SK-N-SH treated with all-trans-retinoic acid at 6 μM for 48 hours (cell line): ENCODE measurements at regions not wholly inside any gene's neighbourhood (a gene's known extent, or its start where the extent isn't known, plus 50 kb on each side); places are given as distances from the start of the nearest gene placed in this dataset.
A peak's percentile ranks its signal among the peaks of the same experiment; 100 is the strongest.

Experiments
- ATAC-seq: fragments of 200-7000 bp; cut with Tn5 transposase; 3 replicates; pipeline ENCODE4 v1.9.1; 2020; ENCODE audit warnings: mild to moderate bottlenecking, moderate library complexity
- ARNTL ChIP-seq: fragments of 450-650 bp; formaldehyde crosslinking; IDR thresholded peaks from 2 replicates; pipeline ENCODE4 v1.5.0; 2020; ENCODE audit warnings: low read depth, mild to moderate bottlenecking, moderate library complexity, borderline replicate concordance
- BACH2 ChIP-seq: fragments of 250-450 bp; sonication (Bioruptor Pico); IDR thresholded peaks from 2 replicates; pipeline ENCODE4 v1.9.0; 2021; ENCODE audit warnings: mild to moderate bottlenecking, borderline replicate concordance
- CSDC2 ChIP-seq: fragments of 250-450 bp; sonication (Bioruptor Pico); IDR thresholded peaks from 2 replicates; pipeline ENCODE4 v1.5.0; 2020; ENCODE audit warnings: mild to moderate bottlenecking, moderate library complexity
- CSRNP3 ChIP-seq: fragments of 250-450 bp; sonication (Bioruptor Pico); IDR thresholded peaks from 2 replicates; pipeline ENCODE4 v1.5.1; 2021; ENCODE audit warnings: mild to moderate bottlenecking, moderate library complexity
- ESRRG ChIP-seq: fragments of 250-450 bp; sonication (Bioruptor Pico); IDR thresholded peaks from 2 replicates; pipeline ENCODE4 v1.6.1; 2021; ENCODE audit warnings: mild to moderate bottlenecking
- GLIS3 ChIP-seq: fragments of 250-450 bp; sonication (Bioruptor Pico); IDR thresholded peaks from 2 replicates; pipeline ENCODE4 v1.5.0; 2020; ENCODE audit warnings: mild to moderate bottlenecking, moderate library complexity
- ISL1 ChIP-seq: fragments of 250-450 bp; sonication (Bioruptor Pico); IDR thresholded peaks from 2 replicates; pipeline ENCODE4 v2.1.2; 2022; ENCODE audit warnings: mild to moderate bottlenecking, moderate library complexity
- OSR1 ChIP-seq: fragments of 250-450 bp; sonication (Bioruptor Pico); IDR thresholded peaks from 2 replicates; pipeline ENCODE4 v1.8.0; 2022; ENCODE audit warnings: moderate library complexity, mild to moderate bottlenecking, inconsistent platforms
- POU6F1 ChIP-seq: fragments of 250-450 bp; sonication (Bioruptor Pico); IDR thresholded peaks from 2 replicates; pipeline ENCODE4 v1.8.0; 2021; ENCODE audit warnings: low read depth, mild to moderate bottlenecking, moderate library complexity, borderline replicate concordance
- PPARA ChIP-seq: fragments of 250-450 bp; sonication (Bioruptor Pico); IDR thresholded peaks from 2 replicates; pipeline ENCODE4 v1.5.0; 2020; ENCODE audit warnings: mild to moderate bottlenecking, borderline replicate concordance
- RARB ChIP-seq: fragments of 250-450 bp; sonication (Bioruptor Pico); IDR thresholded peaks from 2 replicates; pipeline ENCODE4 v1.8.0; 2021; ENCODE audit warnings: mild to moderate bottlenecking, moderate library complexity
- SNAI2 ChIP-seq: fragments of 250-450 bp; sonication (Bioruptor Pico); IDR thresholded peaks from 2 replicates; pipeline ENCODE4 v1.5.0; 2020; ENCODE audit warnings: mild to moderate bottlenecking, moderate library complexity
- TCF4 ChIP-seq: fragments of 250-450 bp; sonication (Bioruptor Pico); IDR thresholded peaks from 2 replicates; pipeline ENCODE4 v1.8.0; 2021; ENCODE audit warnings: mild to moderate bottlenecking, moderate library complexity, borderline replicate concordance
- TOX ChIP-seq: fragments of 250-450 bp; sonication (Bioruptor Pico); IDR thresholded peaks from 2 replicates; pipeline ENCODE4 v1.8.0; 2021; ENCODE audit warnings: mild to moderate bottlenecking, moderate library complexity, borderline replicate concordance
- TSHZ2 ChIP-seq: fragments of 250-450 bp; sonication (Bioruptor Pico); IDR thresholded peaks from 2 replicates; pipeline ENCODE4 v1.5.0; 2020; ENCODE audit warnings: mild to moderate bottlenecking, moderate library complexity
- ZC3H10 ChIP-seq: fragments of 250-450 bp; sonication (Bioruptor Pico); IDR thresholded peaks from 2 replicates; pipeline ENCODE4 v1.5.1; 2021; ENCODE audit warnings: mild to moderate bottlenecking, moderate library complexity
- ZFP3 ChIP-seq: fragments of 250-450 bp; sonication (Bioruptor Pico); IDR thresholded peaks from 2 replicates; pipeline ENCODE4 v1.5.0; 2020; ENCODE audit warnings: mild to moderate bottlenecking, moderate library complexity
- ZFP30 ChIP-seq: fragments of 450-650 bp; formaldehyde crosslinking; IDR thresholded peaks from 2 replicates; pipeline ENCODE4 v1.5.0; 2022; ENCODE audit warnings: mild to moderate bottlenecking, moderate library complexity
- ZNF565 ChIP-seq: fragments of 450-650 bp; formaldehyde crosslinking; conservative IDR thresholded peaks from 2 replicates; pipeline ENCODE4 v1.5.0; 2020; ENCODE audit warnings: low read depth, mild to moderate bottlenecking, moderate library complexity
- ZNF70 ChIP-seq: fragments of 450-650 bp; formaldehyde crosslinking; IDR thresholded peaks from 2 replicates; pipeline ENCODE4 v1.5.0; 2020; ENCODE audit warnings: mild to moderate bottlenecking, moderate library complexity
- ZNF8 ChIP-seq: fragments of 450-650 bp; formaldehyde crosslinking; IDR thresholded peaks from 2 replicates; pipeline ENCODE4 v1.5.0; 2020; ENCODE audit warnings: mild to moderate bottlenecking, moderate library complexity
- TF ChIP-seq, protein P1 (sequence below): fragments of 250-450 bp; sonication (Bioruptor Pico); IDR thresholded peaks from 2 replicates; pipeline ENCODE4 v1.8.0; 2020; ENCODE audit warnings: mild to moderate bottlenecking, moderate library complexity, borderline replicate concordance
- TF ChIP-seq, protein P2 (sequence below): fragments of 250-450 bp; sonication (Bioruptor Pico); IDR thresholded peaks from 2 replicates; pipeline ENCODE4 v1.5.1; 2020; ENCODE audit warnings: low read depth, mild to moderate bottlenecking, moderate library complexity

DNA sequence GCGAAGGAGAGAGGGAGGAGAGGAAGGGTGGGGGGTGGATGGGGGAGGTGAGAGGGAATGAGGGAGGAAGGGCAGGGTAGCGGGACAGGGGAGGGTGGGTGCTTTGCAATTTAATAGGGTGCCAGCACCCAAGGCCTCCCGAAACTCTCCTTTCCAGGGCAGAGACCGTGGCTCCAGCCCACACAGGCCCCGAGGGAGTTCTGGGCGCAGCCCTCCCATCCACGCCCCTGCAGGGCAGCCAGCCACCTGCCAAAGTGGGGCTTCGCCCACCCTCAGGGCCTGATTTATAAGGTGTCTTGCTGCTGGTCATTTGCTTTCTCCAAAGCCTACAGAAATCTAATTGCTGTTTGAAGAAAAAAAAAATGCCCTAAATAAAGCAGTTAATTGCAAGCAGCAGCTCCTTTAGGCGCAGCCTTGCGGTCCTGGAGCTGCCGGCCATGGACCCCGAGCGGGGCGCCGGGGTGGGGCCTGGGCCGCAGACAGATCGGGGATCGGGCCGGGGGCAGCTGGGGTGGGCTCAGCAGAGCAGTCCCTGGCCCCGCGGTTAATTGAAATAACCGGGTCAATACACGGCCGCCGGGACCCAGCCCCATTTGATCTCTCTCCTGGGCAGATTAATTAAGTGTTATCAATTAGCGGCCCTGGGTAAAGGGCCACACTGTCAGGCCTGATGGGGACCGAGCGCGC is 106.0 kb upstream of the NKX1-1 start:
- TF ChIP-seq CSRNP3 (CRISPR knock-in tag) (no peak), TOX (CRISPR knock-in tag) (no peak), POU6F1 (no peak), TCF4 (CRISPR knock-in tag) (no peak), ISL1 (CRISPR knock-in tag) (no peak), GLIS3 (CRISPR knock-in tag) (no peak), ZNF70 (CRISPR knock-in tag) (no peak), BACH2 (CRISPR knock-in tag) (no peak), OSR1 (CRISPR knock-in tag) (no peak), CSDC2 (no peak)
- TF ChIP-seq, protein P1, sequence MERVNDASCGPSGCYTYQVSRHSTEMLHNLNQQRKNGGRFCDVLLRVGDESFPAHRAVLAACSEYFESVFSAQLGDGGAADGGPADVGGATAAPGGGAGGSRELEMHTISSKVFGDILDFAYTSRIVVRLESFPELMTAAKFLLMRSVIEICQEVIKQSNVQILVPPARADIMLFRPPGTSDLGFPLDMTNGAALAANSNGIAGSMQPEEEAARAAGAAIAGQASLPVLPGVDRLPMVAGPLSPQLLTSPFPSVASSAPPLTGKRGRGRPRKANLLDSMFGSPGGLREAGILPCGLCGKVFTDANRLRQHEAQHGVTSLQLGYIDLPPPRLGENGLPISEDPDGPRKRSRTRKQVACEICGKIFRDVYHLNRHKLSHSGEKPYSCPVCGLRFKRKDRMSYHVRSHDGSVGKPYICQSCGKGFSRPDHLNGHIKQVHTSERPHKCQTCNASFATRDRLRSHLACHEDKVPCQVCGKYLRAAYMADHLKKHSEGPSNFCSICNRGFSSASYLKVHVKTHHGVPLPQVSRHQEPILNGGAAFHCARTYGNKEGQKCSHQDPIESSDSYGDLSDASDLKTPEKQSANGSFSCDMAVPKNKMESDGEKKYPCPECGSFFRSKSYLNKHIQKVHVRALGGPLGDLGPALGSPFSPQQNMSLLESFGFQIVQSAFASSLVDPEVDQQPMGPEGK (CRISPR knock-in tag): no peak
- no peak for ATAC-seq

- peak; percentile 44 for ATAC-seq
- TF ChIP-seq OSR1 (CRISPR knock-in tag) (no peak), PPARA (CRISPR knock-in tag) (no peak), CSRNP3 (CRISPR knock-in tag) (no peak), TCF4 (CRISPR knock-in tag) (no peak), ZNF8 (CRISPR knock-in tag) (no peak), CSDC2 (no peak), ZC3H10 (CRISPR knock-in tag) (no peak), TOX (CRISPR knock-in tag) (no peak), RARB (CRISPR knock-in tag) (no peak), SNAI2 (no peak), ZFP30 (CRISPR knock-in tag) (no peak), POU6F1 (no peak), ESRRG (CRISPR knock-in tag) (no peak), ARNTL (CRISPR knock-in tag) (no peak), GLIS3 (CRISPR knock-in tag) (no peak), TSHZ2 (CRISPR knock-in tag) (no peak), ZNF565 (CRISPR knock-in tag) (no peak), ZFP3 (CRISPR knock-in tag) (no peak)
- TF ChIP-seq, protein P2, sequence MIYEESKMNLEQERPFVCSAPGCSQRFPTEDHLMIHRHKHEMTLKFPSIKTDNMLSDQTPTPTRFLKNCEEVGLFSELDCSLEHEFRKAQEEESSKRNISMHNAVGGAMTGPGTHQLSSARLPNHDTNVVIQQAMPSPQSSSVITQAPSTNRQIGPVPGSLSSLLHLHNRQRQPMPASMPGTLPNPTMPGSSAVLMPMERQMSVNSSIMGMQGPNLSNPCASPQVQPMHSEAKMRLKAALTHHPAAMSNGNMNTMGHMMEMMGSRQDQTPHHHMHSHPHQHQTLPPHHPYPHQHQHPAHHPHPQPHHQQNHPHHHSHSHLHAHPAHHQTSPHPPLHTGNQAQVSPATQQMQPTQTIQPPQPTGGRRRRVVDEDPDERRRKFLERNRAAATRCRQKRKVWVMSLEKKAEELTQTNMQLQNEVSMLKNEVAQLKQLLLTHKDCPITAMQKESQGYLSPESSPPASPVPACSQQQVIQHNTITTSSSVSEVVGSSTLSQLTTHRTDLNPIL: no peak
These were observed 105.3 kb upstream of the NKX1-1 start for GRCh38 chr4:1511441-1512041.
